ENCODE measurements at regions not wholly inside any gene's neighbourhood (a gene's known extent, or its start where the extent isn't known, plus 50 kb on each side); places are given as distances from the start of the nearest gene placed in this dataset.
"Not testable (repeated sequence)": the region's sequence is repeated elsewhere in the genome, so short reads cannot be mapped to it uniquely, and the experiment has no call there.

GRCh38 chr16:16601239-16601638, 222.3 kb downstream of the NPIPA7 start:
- TF ChIP-seq EZH2 (IDR thresholded peaks at IDR 0.05; ENCODE audit: insufficient read depth, low read length); CTCF (IDR thresholded peaks at IDR 0.05; ENCODE audit: insufficient read depth, low read depth, low read length): not testable (repeated sequence)

Measured in astrocyte (in vitro differentiated cells and primary cell).